Ovary (tissue), 7 donors: ENCODE measurements at regions not wholly inside any gene's neighbourhood (a gene's known extent, or its start where the extent isn't known, plus 50 kb on each side); places are given as distances from the start of the nearest gene placed in this dataset.

Experiments
- DNase-seq, 5 donors: peaks; one replicate each; pipeline ENCODE4 v3.0.0-alpha.2; 2019 to 2020
- H3K27ac ChIP-seq, 2 donors: fragments of 200-600 bp; one replicate each; pipeline versions ENCODE4 v1.5.1 to v1.8.0; 2019 to 2022
- H3K27me3 ChIP-seq: fragments of 200-600 bp; one replicate; pipeline ENCODE4 v1.8.0; 2022
- H3K36me3 ChIP-seq: fragments of 200-600 bp; sonication (generic); one replicate; pipeline ENCODE4 v1.5.1; 2019
- H3K4me1 ChIP-seq: one replicate; pipeline ENCODE4 v1.8.1; 2013; ENCODE audit warnings: mild to moderate bottlenecking, moderate library complexity; ENCODE audit not compliant: insufficient read depth
- H3K4me3 ChIP-seq: fragments of 200-600 bp; sonication (generic); one replicate; pipeline ENCODE4 v1.5.1; 2017
- H3K9me3 ChIP-seq, 2 donors: fragments of 200-600 bp in 1 of 2; sonication (generic) in 1 of 2; one replicate each; pipeline versions ENCODE4 v1.5.1 to v1.8.1; 2013 to 2019; ENCODE audit warnings: mild to moderate bottlenecking in 1 of 2, moderate library complexity in 1 of 2
- CTCF ChIP-seq, 3 donors: fragments of 450-650 bp in 2 of 3; fragments of 200-600 bp in 1 of 3; IDR thresholded peaks; one replicate each; pipeline versions ENCODE4 v1.5.1 to v1.8.0; 2016 to 2022; ENCODE audit warnings: antibody characterized with exemption in 3 of 3, mild to moderate bottlenecking in 1 of 3
- EP300 ChIP-seq: sonication (generic); formaldehyde crosslinking; IDR thresholded peaks from one replicate; pipeline ENCODE4 v1.6.1; 2017; ENCODE audit warnings: antibody characterized with exemption
- POLR2A ChIP-seq: fragments of 450-650 bp; IDR thresholded peaks from one replicate; pipeline ENCODE4 v1.6.1; 2017; ENCODE audit warnings: antibody characterized with exemption, mild to moderate bottlenecking, moderate library complexity
- WGBS, 3 donors: extraction: QIAGEN DNeasy Blood & Tissue Kit in 1 of 3; methylation state at CpG; one replicate each; pipeline versions ENCODE4 v1.1.5 to v1.1.7; 2013 to 2017; 5-methylcytosine and 5-hydroxymethylcytosine counted together
- intact Hi-C, 4 donors: fragments of 100-400 bp; cut with DNase I; formaldehyde crosslinking; loops; one replicate each; pipeline versions ENCODE4 v1.11.0 to v1.15.1; 2022 to 2023
- donor health status: DM: no; HTN: no; CAD: no; lungs with moderate emphysema.
- donor health status: DM: no; HTN: no; CAD: no.
- donor health status: Bipolar disorder and iron deficiency.
- donor health status: DM: no; HTN: no; CAD: no.
- donor health status: DM: yes; HTN: yes; CAD: no.

- DNase-seq = no peak
- no peak overlapping the region for H3K27ac ChIP-seq
- TF ChIP-seq POLR2A (no peak), EP300 (no peak), CTCF (IDR thresholded peaks at IDR 0.05) (no peak)
- H3K27me3 ChIP-seq = no peaks in the 10 kb centered on the region
- no peaks in the 10 kb centered on the region for H3K9me3 ChIP-seq
- H3K36me3 ChIP-seq = no peaks in the 10 kb centered on the region
- H3K4me1 ChIP-seq = no peaks in the 10 kb centered on the region
- intact Hi-C loops = no loop called here
- no peak overlapping the region for H3K4me3 ChIP-seq
These were observed 338.8 kb downstream of the PLA2G4A start for GRCh38 chr1:187167555-187167954.

GRCh38 chr1:187168297-187168696, 339.5 kb downstream of the PLA2G4A start:
- no peak overlapping the region for H3K27ac ChIP-seq
- no peaks in the 10 kb centered on the region for H3K4me1 ChIP-seq
- no peak overlapping the region for H3K4me3 ChIP-seq
- 38 to 46% (median 44%) methylated on average over 2 of the region's 2 CpGs for WGBS, 3 donors
- TF ChIP-seq EP300 (no peak), POLR2A (no peak), CTCF (IDR thresholded peaks at IDR 0.05) (no peak)
- no peaks in the 10 kb centered on the region for H3K9me3 ChIP-seq
- no peaks in the 10 kb centered on the region for H3K36me3 ChIP-seq
- DNase-seq = no peak
- intact Hi-C loops = no loop called here
- no peaks in the 10 kb centered on the region for H3K27me3 ChIP-seq

- intact Hi-C loops = no loop called here
- no peak for TF ChIP-seq EP300
- TF ChIP-seq POLR2A = no peak
- no peak for TF ChIP-seq CTCF (IDR thresholded peaks at IDR 0.05)
- no peaks in the 10 kb centered on the region for H3K4me1 ChIP-seq
- 79 to 97% (median 88%) methylated on average over 2 of the region's 2 CpGs for WGBS, 3 donors
- H3K27ac ChIP-seq = no peak overlapping the region
- no peak for DNase-seq
- H3K36me3 ChIP-seq = peaks cover 3% of the 10 kb centered on the region
- H3K27me3 ChIP-seq = no peaks in the 10 kb centered on the region
- H3K9me3 ChIP-seq = no peaks in the 10 kb centered on the region
- no peak overlapping the region for H3K4me3 ChIP-seq
These were observed 356.6 kb downstream of the PLA2G4A start for GRCh38 chr1:187185389-187185788.

GRCh38 chr1:187197685-187198084, 368.9 kb downstream of the PLA2G4A start:
- no peak for DNase-seq
- no peaks in the 10 kb centered on the region for H3K4me1 ChIP-seq
- intact Hi-C loops = no loop called here
- H3K27ac ChIP-seq = no peak overlapping the region
- TF ChIP-seq CTCF (IDR thresholded peaks at IDR 0.05) = no peak
- TF ChIP-seq POLR2A = no peak
- TF ChIP-seq EP300 = no peak
- no peaks in the 10 kb centered on the region for H3K36me3 ChIP-seq
- no peaks in the 10 kb centered on the region for H3K9me3 ChIP-seq
- no peaks in the 10 kb centered on the region for H3K27me3 ChIP-seq
- no peak overlapping the region for H3K4me3 ChIP-seq

GRCh38 chr1:187203257-187203656, 374.5 kb downstream of the PLA2G4A start:
- intact Hi-C loops = no loop called here
- no peak for DNase-seq
- H3K4me3 ChIP-seq = no peak overlapping the region
- no peaks in the 10 kb centered on the region for H3K9me3 ChIP-seq
- H3K4me1 ChIP-seq = no peaks in the 10 kb centered on the region
- TF ChIP-seq POLR2A = no peak
- no peak for TF ChIP-seq EP300
- TF ChIP-seq CTCF (IDR thresholded peaks at IDR 0.05) = no peak
- no peak overlapping the region for H3K27ac ChIP-seq
- no peaks in the 10 kb centered on the region for H3K27me3 ChIP-seq
- no peaks in the 10 kb centered on the region for H3K36me3 ChIP-seq
- WGBS, 3 donors = 89 to 92% (median 90%) methylated on average over 5 of the region's 5 CpGs
